ENCODE measurements at regions not wholly inside any gene's neighbourhood (a gene's known extent, or its start where the extent isn't known, plus 50 kb on each side); places are given as distances from the start of the nearest gene placed in this dataset.
"Not testable (repeated sequence)": the region's sequence is repeated elsewhere in the genome, so short reads cannot be mapped to it uniquely, and the experiment has no call there.

- ATAC-seq, H3K9me3 Mint-ChIP-seq: not testable (repeated sequence)
Observed at GRCh38 chr16:5161888-5162287, 64.3 kb upstream of the EEF2KMT start.

GRCh38 chr16:5160010-5160409 lies 62.4 kb upstream of the EEF2KMT start:
- not testable (repeated sequence) for ATAC-seq; H3K4me1 Mint-ChIP-seq (ENCODE audit: low read depth in 2 of 2); H3K9me3 Mint-ChIP-seq; H3K27ac Mint-ChIP-seq; H3K4me3 Mint-ChIP-seq; DNase-seq (ENCODE audit: low spot score); H3K36me3 Mint-ChIP-seq
- H3K27me3 Mint-ChIP-seq: peaks cover 11 to 26% of the 10 kb centered on the region in 2 donors

More at GRCh38 chr16:5161888-5162287, 64.3 kb upstream of the EEF2KMT start:
- not testable (repeated sequence) for H3K36me3 Mint-ChIP-seq; H3K27ac Mint-ChIP-seq; H3K4me1 Mint-ChIP-seq (ENCODE audit: low read depth in 2 of 2); DNase-seq (ENCODE audit: low spot score); H3K4me3 Mint-ChIP-seq
- H3K27me3 Mint-ChIP-seq: peaks cover 14 to 30% of the 10 kb centered on the region in 2 donors

DNA sequence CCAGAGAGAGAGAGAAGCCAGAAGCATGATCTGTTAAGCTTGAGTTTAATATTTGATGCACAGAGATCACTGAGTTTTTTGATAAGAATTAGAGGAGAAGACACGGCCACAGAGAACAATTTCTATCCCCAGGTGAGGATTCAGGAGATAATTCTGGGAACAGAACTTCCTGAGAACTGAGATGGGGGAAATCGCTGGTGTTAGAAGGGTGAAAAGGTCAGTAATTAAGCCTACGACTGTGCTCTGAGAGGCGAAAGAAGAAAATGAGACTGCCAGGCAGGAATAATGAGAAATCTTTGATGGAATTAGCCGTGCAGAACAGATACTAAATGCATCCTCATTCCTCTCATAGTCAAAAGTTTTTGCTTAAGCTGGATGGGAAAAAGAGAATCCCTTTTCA lies 61.9 kb upstream of the EEF2KMT start:
- not testable (repeated sequence) for H3K4me1 Mint-ChIP-seq (ENCODE audit: low read depth in 2 of 2); H3K36me3 Mint-ChIP-seq; H3K27ac Mint-ChIP-seq; ATAC-seq; H3K9me3 Mint-ChIP-seq; H3K4me3 Mint-ChIP-seq; DNase-seq (ENCODE audit: low spot score)
- peaks cover 11 to 26% of the 10 kb centered on the region in 2 donors for H3K27me3 Mint-ChIP-seq

DNA sequence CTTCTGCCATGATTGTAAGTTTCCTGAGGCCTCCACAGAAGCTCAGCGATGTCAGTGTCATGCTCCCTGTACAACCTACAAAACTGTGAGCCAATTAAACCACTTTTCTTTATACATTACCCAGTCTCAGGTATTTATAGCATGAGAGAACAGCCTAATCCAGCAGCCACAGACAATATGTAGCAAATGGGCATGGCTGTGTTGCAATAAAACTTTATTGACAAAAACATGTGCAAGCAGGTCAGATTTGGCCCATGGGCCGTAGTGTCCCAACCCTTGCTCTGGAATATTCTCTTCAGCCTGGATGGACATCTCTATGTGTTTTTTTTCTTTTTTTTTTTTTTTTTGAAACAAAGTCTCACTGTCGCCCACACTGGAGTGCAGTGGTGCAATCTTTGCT lies 60.9 kb upstream of the EEF2KMT start:
- DNase-seq (ENCODE audit: low spot score): no peak
- no peaks in the 10 kb centered on the region for H3K4me1 Mint-ChIP-seq (ENCODE audit: low read depth in 2 of 2)
- H3K9me3 Mint-ChIP-seq: no peaks in the 10 kb centered on the region
- no peak for ATAC-seq
- H3K27me3 Mint-ChIP-seq: peaks cover 15 to 31% of the 10 kb centered on the region in 2 donors
- no peak overlapping the region for H3K27ac Mint-ChIP-seq
- no peaks in the 10 kb centered on the region for H3K36me3 Mint-ChIP-seq
- no peak overlapping the region for H3K4me3 Mint-ChIP-seq

GRCh38 chr16:5156486-5156885 lies 58.9 kb upstream of the EEF2KMT start:
- not testable (repeated sequence) for DNase-seq (ENCODE audit: low spot score); ATAC-seq; H3K9me3 Mint-ChIP-seq; H3K36me3 Mint-ChIP-seq; H3K27ac Mint-ChIP-seq; H3K4me3 Mint-ChIP-seq; H3K4me1 Mint-ChIP-seq (ENCODE audit: low read depth in 2 of 2)
- peaks cover 21 to 25% of the 10 kb centered on the region in 2 donors for H3K27me3 Mint-ChIP-seq

DNA sequence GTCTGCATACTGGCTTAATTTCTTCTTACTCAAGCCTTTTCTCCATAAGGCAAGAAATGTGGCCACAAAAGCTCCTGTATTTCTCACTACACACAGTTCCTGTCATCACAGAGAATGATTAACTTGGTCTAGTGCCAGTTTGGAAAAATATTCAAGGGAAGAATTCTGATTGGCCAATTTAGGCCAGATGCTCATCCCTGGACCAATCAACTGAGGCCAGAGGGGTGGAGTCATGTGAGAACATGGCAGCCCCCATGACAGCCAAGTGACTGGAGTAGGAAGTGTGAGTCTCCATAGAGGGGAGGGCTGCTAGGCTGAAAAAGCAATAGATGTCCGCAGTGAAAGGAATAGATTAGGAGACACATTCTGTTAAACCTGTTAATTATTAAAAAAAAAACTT lies 56.4 kb upstream of the EEF2KMT start:
- DNase-seq (ENCODE audit: low spot score); H3K9me3 Mint-ChIP-seq; H3K27ac Mint-ChIP-seq; H3K4me1 Mint-ChIP-seq (ENCODE audit: low read depth in 2 of 2); ATAC-seq; H3K36me3 Mint-ChIP-seq; H3K4me3 Mint-ChIP-seq: not testable (repeated sequence)
- peaks cover 7 to 13% of the 10 kb centered on the region in 2 donors for H3K27me3 Mint-ChIP-seq

- peaks cover 5 to 17% of the 10 kb centered on the region in 2 donors for H3K27me3 Mint-ChIP-seq
- not testable (repeated sequence) for H3K9me3 Mint-ChIP-seq; H3K4me1 Mint-ChIP-seq (ENCODE audit: low read depth in 2 of 2); H3K36me3 Mint-ChIP-seq; ATAC-seq; DNase-seq (ENCODE audit: low spot score); H3K27ac Mint-ChIP-seq; H3K4me3 Mint-ChIP-seq
Observed at GRCh38 chr16:5151409-5151808, 53.8 kb upstream of the EEF2KMT start.
